ENCODE measurements at regions not wholly inside any gene's neighbourhood (a gene's known extent, or its start where the extent isn't known, plus 50 kb on each side); places are given as distances from the start of the nearest gene placed in this dataset.

GRCh38 chr2:150916467-150917396 is 344.9 kb downstream of the RBM43 start:
- no peaks in the 10 kb centered on the region for H3K9me2 ChIP-seq (ENCODE audit: insufficient read depth)
- DNase-seq: peak; percentile 15
- no peak for TF ChIP-seq EZH2phosphoT487 (IDR thresholded peaks at IDR 0.05; ENCODE audit: insufficient read depth, low read depth)
- TF ChIP-seq EZH2 (IDR thresholded peaks at IDR 0.05; ENCODE audit: insufficient read depth, poor library complexity, severe bottlenecking): no peak
- H3K4me3 ChIP-seq: no peak overlapping the region
- H3K4me2 ChIP-seq (ENCODE audit: unreplicated experiment): no peak overlapping the region
- H3K27ac ChIP-seq: no peak overlapping the region
- no peaks in the 10 kb centered on the region for H3K27me3 ChIP-seq (replicated peaks; ENCODE audit: insufficient read depth)
- no peaks in the 10 kb centered on the region for H3K79me2 ChIP-seq (ENCODE audit: insufficient read depth)
- H3K9ac ChIP-seq: no peak overlapping the region
- no peaks in the 10 kb centered on the region for H3K9me3 ChIP-seq (ENCODE audit: low read depth)
- H2AFZ ChIP-seq: no peak overlapping the region
- in situ Hi-C loops (cut with MboI): loop anchor here (25.0 kb wide), 2 partner anchors 429 to 1304 kb away; partner anchors contain the start of gene RND3
- H3F3A ChIP-seq (ENCODE audit: insufficient read depth): peaks cover 10% of the 10 kb centered on the region; the same call in 1 of the 2 replicates
- H4K20me1 ChIP-seq (ENCODE audit: insufficient read depth): no peaks in the 10 kb centered on the region
- no peaks in the 10 kb centered on the region for H3K36me3 ChIP-seq (ENCODE audit: low read depth)
- peaks cover 15% of the 10 kb centered on the region; the same call in 1 of the 2 replicates for H3K4me1 ChIP-seq (ENCODE audit: insufficient read depth)
- 95% methylated on average over 8 of the region's 8 CpGs for WGBS, 2 experiments (ENCODE audit: low coverage in 1 of 2, low lambda C conversion rate in 2 of 2, missing lambda C conversion rate in 2 of 2)

GRCh38 chr2:150911766-150912280 is 349.8 kb downstream of the RBM43 start:
- no peaks in the 10 kb centered on the region for H3K79me2 ChIP-seq (ENCODE audit: insufficient read depth)
- no peaks in the 10 kb centered on the region for H4K20me1 ChIP-seq (ENCODE audit: insufficient read depth)
- TF ChIP-seq EZH2phosphoT487 (IDR thresholded peaks at IDR 0.05; ENCODE audit: insufficient read depth, low read depth) (no peak), EZH2 (IDR thresholded peaks at IDR 0.05; ENCODE audit: insufficient read depth, poor library complexity, severe bottlenecking) (no peak)
- peak; percentile 94 for DNase-seq
- peak overlapping the region; percentile 78 for H2AFZ ChIP-seq
- H3K27me3 ChIP-seq (replicated peaks; ENCODE audit: insufficient read depth): no peaks in the 10 kb centered on the region
- WGBS, 2 experiments (ENCODE audit: low coverage in 1 of 2, low lambda C conversion rate in 2 of 2, missing lambda C conversion rate in 2 of 2): 1 to 2% methylated on average over 9 of the region's 9 CpGs
- peak overlapping the region; percentile 90 for H3K27ac ChIP-seq
- in situ Hi-C loops (cut with MboI): loop anchor here (25.0 kb wide), 2 partner anchors 425 to 1300 kb away; partner anchors contain the start of gene RND3
- H3K4me1 ChIP-seq (ENCODE audit: insufficient read depth): peaks cover 16% of the 10 kb centered on the region
- H3K9ac ChIP-seq: peak overlapping the region; percentile 69
- no peaks in the 10 kb centered on the region for H3K9me3 ChIP-seq (ENCODE audit: low read depth)
- no peaks in the 10 kb centered on the region for H3K9me2 ChIP-seq (ENCODE audit: insufficient read depth)
- H3K4me2 ChIP-seq (ENCODE audit: unreplicated experiment): peak overlapping the region; percentile 74
- H3K36me3 ChIP-seq (ENCODE audit: low read depth): no peaks in the 10 kb centered on the region
- peaks cover 11% of the 10 kb centered on the region; the same call in 1 of the 2 replicates for H3F3A ChIP-seq (ENCODE audit: insufficient read depth)
- peak overlapping the region; percentile 62 for H3K4me3 ChIP-seq

GRCh38 chr2:150909613-150910012 is 352.1 kb downstream of the RBM43 start:
- H3K9me3 ChIP-seq (ENCODE audit: low read depth): no peaks in the 10 kb centered on the region
- no peaks in the 10 kb centered on the region for H3K79me2 ChIP-seq (ENCODE audit: insufficient read depth)
- peaks cover 8% of the 10 kb centered on the region; the same call in 1 of the 2 replicates for H3F3A ChIP-seq (ENCODE audit: insufficient read depth)
- no peak overlapping the region for H2AFZ ChIP-seq
- peak; percentile 12 for DNase-seq
- H4K20me1 ChIP-seq (ENCODE audit: insufficient read depth): no peaks in the 10 kb centered on the region
- in situ Hi-C loops (cut with MboI): loop anchor here (25.0 kb wide), 2 partner anchors 422 to 1297 kb away; partner anchors contain the start of gene RND3
- H3K9me2 ChIP-seq (ENCODE audit: insufficient read depth): no peaks in the 10 kb centered on the region
- H3K4me2 ChIP-seq (ENCODE audit: unreplicated experiment): no peak overlapping the region
- H3K36me3 ChIP-seq (ENCODE audit: low read depth): no peaks in the 10 kb centered on the region
- TF ChIP-seq EZH2phosphoT487 (IDR thresholded peaks at IDR 0.05; ENCODE audit: insufficient read depth, low read depth): no peak
- TF ChIP-seq EZH2 (IDR thresholded peaks at IDR 0.05; ENCODE audit: insufficient read depth, poor library complexity, severe bottlenecking): no peak
- no peak overlapping the region for H3K9ac ChIP-seq
- peaks cover 12% of the 10 kb centered on the region for H3K4me1 ChIP-seq (ENCODE audit: insufficient read depth)
- 90 to 100% methylated on average over 1 of the region's 1 CpG for WGBS, 2 experiments (ENCODE audit: low coverage in 1 of 2, low lambda C conversion rate in 2 of 2, missing lambda C conversion rate in 2 of 2)
- H3K4me3 ChIP-seq: no peak overlapping the region
- no peaks in the 10 kb centered on the region for H3K27me3 ChIP-seq (replicated peaks; ENCODE audit: insufficient read depth)
- no peak overlapping the region for H3K27ac ChIP-seq

DNA sequence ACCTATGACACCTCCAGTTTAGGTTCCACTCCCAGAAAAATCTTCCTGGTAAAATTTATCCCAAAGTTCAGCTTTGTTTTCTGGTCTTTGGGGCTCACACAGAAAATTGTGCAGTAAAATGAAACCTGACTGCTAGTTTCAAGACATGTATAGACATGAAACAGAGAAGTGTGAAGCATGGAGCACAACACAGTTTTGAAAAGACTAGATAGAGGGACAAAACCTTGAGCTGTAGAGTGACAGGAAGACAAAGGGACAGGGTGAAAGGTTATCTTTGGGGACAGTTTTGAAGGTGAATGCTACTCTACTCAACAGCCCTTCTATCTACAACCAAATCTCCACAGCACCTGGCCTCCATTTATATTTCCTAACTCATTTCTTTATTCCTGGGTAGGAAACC is 352.6 kb downstream of the RBM43 start:
- Histone ChIP-seq H3K9me3 (ENCODE audit: low read depth) (no peaks in the 10 kb centered on the region), H4K20me1 (ENCODE audit: insufficient read depth) (no peaks in the 10 kb centered on the region), H3K27ac (no peak overlapping the region), H3K4me3 (no peak overlapping the region), H3K9ac (no peak overlapping the region), H3K79me2 (ENCODE audit: insufficient read depth) (no peaks in the 10 kb centered on the region), H3K4me1 (ENCODE audit: insufficient read depth) (peaks cover 12% of the 10 kb centered on the region), H3F3A (ENCODE audit: insufficient read depth) (peaks cover 8% of the 10 kb centered on the region; the same call in 1 of the 2 replicates), H2AFZ (no peak overlapping the region), H3K27me3 (replicated peaks; ENCODE audit: insufficient read depth) (no peaks in the 10 kb centered on the region), H3K4me2 (ENCODE audit: unreplicated experiment) (no peak overlapping the region), H3K36me3 (ENCODE audit: low read depth) (no peaks in the 10 kb centered on the region), H3K9me2 (ENCODE audit: insufficient read depth) (no peaks in the 10 kb centered on the region)
- in situ Hi-C loops (cut with MboI): loop anchor here (25.0 kb wide), 2 partner anchors 422 to 1297 kb away; partner anchors contain the start of gene RND3
- TF ChIP-seq EZH2phosphoT487 (IDR thresholded peaks at IDR 0.05; ENCODE audit: insufficient read depth, low read depth): no peak
- TF ChIP-seq EZH2 (IDR thresholded peaks at IDR 0.05; ENCODE audit: insufficient read depth, poor library complexity, severe bottlenecking): no peak
- no peak for DNase-seq
